ENCODE measurements at regions not wholly inside any gene's neighbourhood (a gene's known extent, or its start where the extent isn't known, plus 50 kb on each side); places are given as distances from the start of the nearest gene placed in this dataset.

DNA sequence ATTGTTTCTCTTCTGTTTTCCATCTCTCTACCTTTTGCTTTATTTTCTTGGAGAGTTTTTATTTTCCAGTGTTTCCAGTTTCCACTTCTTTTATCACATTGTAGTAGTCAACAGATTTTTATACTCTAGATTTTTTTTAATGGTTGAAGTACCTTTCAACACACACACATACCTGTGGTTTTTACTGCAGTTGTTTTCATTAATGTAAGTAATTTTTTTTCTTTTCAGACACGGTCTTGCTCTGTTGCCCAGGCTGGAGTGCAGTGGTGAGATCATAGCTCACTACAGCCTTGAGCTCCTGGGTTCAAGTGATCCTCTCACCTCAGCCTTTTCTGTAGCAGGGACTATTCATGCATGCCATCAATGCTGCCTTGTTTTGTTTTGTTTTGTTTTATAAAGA, 472.5 kb upstream of the SGO1 start:
- H4K20me1 ChIP-seq (replicated peaks; ENCODE audit: insufficient read depth): no peaks in the 10 kb centered on the region
- H3K36me3 ChIP-seq (ENCODE audit: insufficient read depth): no peaks in the 10 kb centered on the region
- H3F3A ChIP-seq (replicated peaks; ENCODE audit: low read depth): no peaks in the 10 kb centered on the region
- no peaks in the 10 kb centered on the region for H3K79me2 ChIP-seq (replicated peaks; ENCODE audit: insufficient read depth)
- no peaks in the 10 kb centered on the region for H3K27me3 ChIP-seq (ENCODE audit: insufficient read depth)
- no peak overlapping the region for H3K27ac Mint-ChIP-seq
- TF ChIP-seq STAT1 (IDR thresholded peaks at IDR 0.05; ENCODE audit: unreplicated experiment) (no peak), NANOG (IDR thresholded peaks at IDR 0.05; ENCODE audit: borderline replicate concordance) (no peak), CREB1 (CRISPR knock-in tag; IDR thresholded peaks at IDR 0.05; ENCODE audit: low read depth) (no peak), EZH2phosphoT487 (IDR thresholded peaks at IDR 0.05; ENCODE audit: unreplicated experiment) (no peak), JUNB (IDR thresholded peaks at IDR 0.05; ENCODE audit: unreplicated experiment) (no peak), ETS1 (IDR thresholded peaks at IDR 0.05) (no peak), ZNF462 (CRISPR knock-in tag; IDR thresholded peaks at IDR 0.05) (no peak), EZH2 (IDR thresholded peaks at IDR 0.05; ENCODE audit: low read depth, unreplicated experiment) (no peak), POLR2AphosphoS5 (IDR thresholded peaks at IDR 0.05; ENCODE audit: low read depth) (no peak), ZNF331 (CRISPR knock-in tag; IDR thresholded peaks at IDR 0.05; ENCODE audit: low read depth) (no peak)
- TF ChIP-seq, protein P1, sequence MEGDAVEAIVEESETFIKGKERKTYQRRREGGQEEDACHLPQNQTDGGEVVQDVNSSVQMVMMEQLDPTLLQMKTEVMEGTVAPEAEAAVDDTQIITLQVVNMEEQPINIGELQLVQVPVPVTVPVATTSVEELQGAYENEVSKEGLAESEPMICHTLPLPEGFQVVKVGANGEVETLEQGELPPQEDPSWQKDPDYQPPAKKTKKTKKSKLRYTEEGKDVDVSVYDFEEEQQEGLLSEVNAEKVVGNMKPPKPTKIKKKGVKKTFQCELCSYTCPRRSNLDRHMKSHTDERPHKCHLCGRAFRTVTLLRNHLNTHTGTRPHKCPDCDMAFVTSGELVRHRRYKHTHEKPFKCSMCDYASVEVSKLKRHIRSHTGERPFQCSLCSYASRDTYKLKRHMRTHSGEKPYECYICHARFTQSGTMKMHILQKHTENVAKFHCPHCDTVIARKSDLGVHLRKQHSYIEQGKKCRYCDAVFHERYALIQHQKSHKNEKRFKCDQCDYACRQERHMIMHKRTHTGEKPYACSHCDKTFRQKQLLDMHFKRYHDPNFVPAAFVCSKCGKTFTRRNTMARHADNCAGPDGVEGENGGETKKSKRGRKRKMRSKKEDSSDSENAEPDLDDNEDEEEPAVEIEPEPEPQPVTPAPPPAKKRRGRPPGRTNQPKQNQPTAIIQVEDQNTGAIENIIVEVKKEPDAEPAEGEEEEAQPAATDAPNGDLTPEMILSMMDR (conservative IDR thresholded peaks at IDR 0.05; ENCODE audit: low read depth in 2 of 2): no peak
- no peak overlapping the region for H3K4me3 Mint-ChIP-seq
- no peak for ATAC-seq
- H3K27ac ChIP-seq (ENCODE audit: low read depth): no peak overlapping the region
- no peak overlapping the region for H3K4me3 ChIP-seq
- no peaks in the 10 kb centered on the region for H3K36me3 Mint-ChIP-seq (ENCODE audit: low read depth)
- DNase-seq (ENCODE audit: low spot score): no peak
- no peak overlapping the region for H3K4me2 ChIP-seq
- H3K27me3 Mint-ChIP-seq (ENCODE audit: insufficient read depth, low read depth, poor library complexity): peaks cover 3% of the 10 kb centered on the region
- H3K4me1 ChIP-seq (ENCODE audit: insufficient read depth): no peaks in the 10 kb centered on the region
- H3K9me2 ChIP-seq (ENCODE audit: insufficient read depth): no peaks in the 10 kb centered on the region
- no peaks in the 10 kb centered on the region for H3K4me1 Mint-ChIP-seq
- no peak overlapping the region for H2AFZ ChIP-seq
- no peaks in the 10 kb centered on the region for H3K9me3 Mint-ChIP-seq
